NCI-H2029 treated with DMSO at 0.1 percent for 48 hours (cell line): ENCODE measurements at regions not wholly inside any gene's neighbourhood (a gene's known extent, or its start where the extent isn't known, plus 50 kb on each side); places are given as distances from the start of the nearest gene placed in this dataset.
"Not testable (repeated sequence)": the region's sequence is repeated elsewhere in the genome, so short reads cannot be mapped to it uniquely, and the experiment has no call there.

Experiments
- DNase-seq: peaks from one replicate; lab custom pipeline; 2025; lab: John Stamatoyannopoulos, UW

DNA sequence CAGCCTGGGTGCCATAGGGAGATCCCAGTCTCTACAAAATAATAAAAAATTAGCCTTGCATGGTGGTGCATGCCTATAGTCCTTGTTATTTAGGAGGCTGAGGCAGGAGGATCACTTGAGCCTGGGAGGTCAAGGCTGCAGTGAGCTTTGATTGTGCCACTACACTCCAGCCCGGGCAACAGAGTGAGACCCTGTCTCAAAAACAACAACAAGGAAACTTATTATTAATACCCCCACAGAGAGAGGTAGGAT, 271.7 kb upstream of the NR2F2 start:
- DNase-seq, result not testable (repeated sequence)

DNA sequence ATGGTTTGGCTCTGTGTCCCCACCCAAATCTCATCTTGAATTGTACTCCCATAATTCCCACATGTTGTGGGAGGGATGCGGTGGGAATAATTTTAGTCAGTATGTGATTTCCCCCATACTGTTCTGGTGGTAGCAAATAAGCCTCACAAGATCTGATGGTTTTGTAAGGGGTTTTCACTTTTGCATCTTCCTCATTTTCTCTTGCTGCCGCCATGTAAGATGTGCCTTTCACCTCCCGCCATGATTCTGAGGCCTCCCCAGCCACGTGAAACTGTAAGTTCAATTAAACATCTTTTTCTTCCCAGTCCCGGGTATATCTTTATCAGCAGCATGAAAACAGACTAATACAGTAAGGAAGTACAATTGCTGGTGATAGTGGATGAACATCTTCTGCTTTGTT, 269.9 kb upstream of the NR2F2 start:
- DNase-seq, result not testable (repeated sequence)

DNA sequence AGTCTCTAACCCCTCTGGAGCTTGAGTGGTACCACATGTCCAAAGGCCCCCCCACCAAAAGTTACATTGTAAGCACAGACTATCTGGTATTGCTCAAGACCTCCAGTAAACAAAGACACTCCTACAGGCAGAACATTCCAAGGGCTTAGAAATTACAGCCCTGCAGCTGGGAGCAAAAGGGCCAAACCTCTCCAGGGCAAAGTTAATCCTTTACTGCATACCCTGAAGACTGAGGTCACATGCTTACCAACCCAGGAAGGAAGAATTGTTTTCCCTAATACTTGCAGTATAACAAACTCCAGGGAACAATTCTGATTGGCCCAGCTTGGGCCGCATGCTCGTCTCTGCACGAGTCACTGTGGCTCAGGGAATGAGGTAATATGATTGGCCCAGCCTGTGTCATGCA, 266.1 kb upstream of the NR2F2 start:
- no peak for DNase-seq

DNA sequence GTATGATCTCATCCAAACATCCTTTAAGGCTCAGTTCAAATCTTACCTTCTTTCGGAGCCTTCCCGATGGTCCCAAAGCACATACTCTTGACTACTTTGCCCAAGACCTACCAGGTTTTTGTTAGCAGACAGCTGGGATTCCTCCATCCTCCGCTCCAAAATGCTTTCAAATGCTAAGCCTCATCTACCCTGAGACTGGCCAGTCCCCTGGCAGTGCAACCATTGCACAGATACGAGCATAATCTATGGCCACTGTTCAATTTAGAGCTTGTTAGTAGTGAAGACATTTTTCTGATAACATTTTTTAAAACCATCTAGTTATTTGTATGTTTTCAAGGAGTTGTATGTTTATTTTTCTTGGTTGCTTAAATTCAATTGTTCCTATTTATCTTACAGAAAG, 264.4 kb upstream of the NR2F2 start:
- DNase-seq, result no peak

DNA sequence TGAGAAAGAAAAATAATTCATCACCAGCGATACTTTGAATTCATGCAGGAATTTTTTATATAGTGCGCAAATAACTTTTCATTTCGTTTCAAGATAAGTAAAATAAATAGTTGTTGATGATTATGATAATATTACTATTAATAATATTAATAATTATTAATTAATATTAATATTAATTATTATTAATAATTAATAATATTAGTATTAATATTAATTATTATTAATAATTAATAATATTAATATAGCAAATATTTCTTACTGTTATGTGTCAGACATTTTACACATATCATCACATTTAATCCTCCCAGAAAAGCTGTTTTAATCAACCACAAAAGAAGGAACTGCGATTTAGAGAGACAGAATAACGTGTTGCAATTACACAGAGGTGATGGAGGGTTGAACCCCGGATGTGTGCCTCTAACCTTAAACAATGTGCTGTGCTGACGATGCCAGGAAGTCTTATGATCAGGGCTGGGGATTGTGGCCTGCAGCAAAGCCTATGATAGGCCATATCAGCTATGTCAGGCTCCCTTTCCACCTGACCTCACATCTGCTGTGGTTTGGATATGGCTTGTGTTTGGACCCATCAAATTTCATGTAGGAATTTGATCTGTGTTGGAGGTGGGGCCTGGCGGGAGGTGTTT, 263.5 kb upstream of the NR2F2 start:
- no peak for DNase-seq

DNA sequence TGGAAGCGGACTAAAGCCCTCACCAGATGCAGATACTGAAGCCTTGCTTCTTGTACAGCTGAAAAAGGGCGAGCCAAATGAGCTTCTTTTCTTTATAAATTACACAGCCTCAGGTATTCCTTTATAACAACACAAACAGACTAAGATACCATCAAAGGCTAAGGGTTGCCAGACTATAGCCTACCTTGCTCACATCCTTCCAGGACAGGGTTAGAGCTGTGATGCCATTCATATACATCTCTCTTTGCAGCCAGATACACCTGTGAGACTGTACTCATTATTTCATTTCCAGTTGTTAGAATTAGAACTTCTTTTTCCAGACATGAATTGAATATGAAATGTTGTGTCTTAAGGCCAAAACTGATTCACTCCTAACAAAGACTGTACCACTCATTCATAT, 262.8 kb upstream of the NR2F2 start:
- DNase-seq, result no peak

DNA sequence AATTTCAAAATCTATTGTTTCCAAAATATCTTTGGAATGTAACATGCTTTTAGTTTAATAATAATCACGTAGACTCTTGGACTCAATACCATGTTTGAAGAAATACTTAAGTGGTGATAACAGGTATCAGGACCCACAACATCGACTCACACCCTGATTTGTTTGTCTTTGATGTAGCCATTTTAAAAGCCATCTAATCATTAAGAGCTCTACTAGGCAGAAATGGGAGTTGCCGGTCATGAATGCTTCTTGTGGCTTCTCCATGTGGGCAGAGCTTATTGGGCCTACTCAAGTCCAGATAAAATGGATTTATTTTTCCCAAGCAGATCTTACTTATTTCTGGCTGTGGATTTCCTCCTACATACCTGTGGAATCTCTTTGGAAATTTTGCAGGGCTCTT, 261.6 kb upstream of the NR2F2 start:
- no peak for DNase-seq

DNA sequence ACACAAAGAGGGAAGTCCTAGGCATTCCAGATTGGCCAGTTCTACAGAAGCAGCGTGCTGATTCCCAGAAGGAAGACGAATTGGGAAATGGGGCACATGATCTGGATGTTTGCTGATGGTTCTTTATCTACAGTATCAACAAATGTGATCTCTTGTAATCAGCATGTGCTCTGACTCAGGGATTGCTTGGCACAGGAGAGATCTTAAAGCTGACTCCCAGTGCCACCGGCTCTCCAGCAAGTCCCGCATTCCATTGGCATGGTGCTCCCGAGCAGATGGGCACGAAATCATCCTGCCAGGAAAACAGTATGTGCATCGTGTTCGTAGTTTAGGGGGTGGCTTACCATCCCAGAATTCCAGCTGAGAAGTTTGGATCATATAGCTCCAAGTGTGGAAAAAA, 259.9 kb upstream of the NR2F2 start:
- DNase-seq, result no peak

DNA sequence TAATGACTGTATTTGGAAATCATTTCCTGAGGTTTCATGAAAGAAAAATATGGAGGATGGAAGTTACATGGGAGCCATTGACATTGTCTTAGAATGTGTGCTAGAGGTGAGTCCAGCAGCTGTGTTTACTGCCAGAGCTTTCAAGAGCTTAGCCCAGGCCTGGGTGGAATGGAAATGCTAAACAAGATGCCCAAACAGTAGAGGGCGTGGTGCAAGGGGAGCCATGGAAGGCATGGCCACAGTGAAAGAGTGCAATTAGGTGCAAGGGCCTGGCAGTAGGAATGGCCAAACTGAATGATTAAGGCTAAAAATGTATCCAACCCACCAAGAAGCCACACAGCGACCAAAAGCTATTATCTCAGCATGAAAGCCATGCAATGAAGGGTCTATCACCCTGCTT, 257.7 kb upstream of the NR2F2 start:
- no peak for DNase-seq

DNA sequence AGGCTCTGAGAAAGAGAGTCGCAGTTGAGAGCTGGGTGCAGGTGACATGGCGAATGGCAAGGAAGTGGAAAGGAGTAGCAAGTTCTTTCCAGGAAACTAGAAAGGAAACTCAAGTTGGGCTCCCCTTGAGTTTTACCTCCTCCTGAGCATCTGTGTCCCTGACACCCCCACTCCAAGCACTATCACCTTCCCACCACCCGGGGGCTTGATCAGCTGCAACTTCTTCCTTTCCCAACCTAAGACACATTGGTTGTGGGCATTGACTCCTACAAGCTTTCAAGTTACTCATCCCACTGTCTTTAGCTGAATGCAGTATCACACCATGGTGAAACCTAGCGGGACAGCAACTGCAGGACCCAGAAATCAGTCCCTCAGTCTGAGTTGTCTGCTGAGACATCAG, 256.6 kb upstream of the NR2F2 start:
- DNase-seq, result no peak

DNA sequence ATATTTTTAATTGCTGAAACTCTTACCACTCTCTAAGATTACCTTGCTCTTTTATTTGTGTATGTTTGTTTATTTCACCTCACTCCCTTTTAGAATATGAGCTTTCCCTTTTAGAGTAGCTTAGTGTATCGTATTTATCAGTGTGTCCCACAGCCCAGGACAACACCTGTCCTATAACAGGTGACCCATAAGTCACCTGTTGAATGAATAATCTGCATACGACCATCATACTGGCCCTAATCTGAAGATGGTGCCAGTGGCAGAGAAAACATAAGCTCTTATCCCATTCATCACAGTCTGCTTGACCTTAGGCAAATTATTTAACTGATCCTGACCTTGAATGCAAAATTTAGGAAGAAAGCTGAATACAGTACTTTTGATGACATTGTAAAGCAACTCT, 254.6 kb upstream of the NR2F2 start:
- no peak for DNase-seq

DNA sequence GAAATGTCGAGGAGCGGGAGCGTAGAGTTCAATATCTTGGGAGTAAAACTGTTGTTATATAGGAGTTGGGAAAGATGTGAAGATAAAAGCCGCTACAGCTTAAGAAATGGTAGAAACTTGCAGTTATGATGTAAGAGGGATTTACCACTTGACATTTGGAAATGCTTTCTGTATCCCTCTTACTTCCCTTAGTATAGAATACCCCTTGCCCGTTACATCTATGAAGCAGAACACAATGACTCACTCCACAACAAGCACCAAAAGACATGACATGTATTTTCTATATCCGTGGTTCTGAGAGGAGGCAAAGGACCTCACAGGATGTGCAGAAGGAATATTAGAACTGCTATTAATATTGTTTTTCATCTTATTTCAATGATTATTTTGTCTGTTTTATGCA, 254.2 kb upstream of the NR2F2 start:
- no peak for DNase-seq

DNA sequence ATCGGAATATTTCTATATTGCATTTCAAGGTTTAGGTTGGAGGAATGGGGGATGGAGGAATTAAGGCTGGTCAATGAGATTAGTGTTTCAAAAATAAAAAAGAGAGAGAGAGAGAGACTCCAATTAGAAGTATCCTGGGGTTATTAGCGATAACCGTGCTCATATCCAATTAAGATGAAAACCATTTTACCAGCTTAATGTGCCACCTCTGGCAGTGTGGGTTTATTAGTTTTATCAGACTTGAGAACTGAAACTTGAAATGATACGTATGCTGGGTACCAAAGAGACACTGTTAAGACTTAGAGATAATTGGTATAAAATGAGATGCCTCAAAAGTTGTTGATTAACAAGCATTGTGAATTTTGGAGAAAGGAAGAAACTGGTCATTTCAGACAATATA, 251.5 kb upstream of the NR2F2 start:
- no peak for DNase-seq

DNA sequence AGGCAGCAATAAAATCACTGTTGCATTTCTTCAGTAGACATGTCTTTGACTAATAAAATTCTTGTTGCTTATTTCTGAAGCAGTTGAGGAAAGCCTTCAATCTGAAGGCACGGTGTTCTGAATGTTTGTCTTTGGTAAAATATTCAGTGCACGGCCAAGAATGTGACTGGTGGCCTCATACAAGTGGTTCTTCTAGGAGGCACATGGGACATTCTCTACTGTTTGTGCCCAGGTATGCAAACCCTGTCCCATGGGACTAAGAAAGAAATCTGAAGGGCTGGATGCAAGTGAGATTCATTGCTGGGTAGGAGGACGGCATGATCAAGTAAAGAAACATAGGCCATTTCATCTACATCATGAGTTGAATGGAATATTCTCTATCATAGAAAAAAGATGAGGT, 250.6 kb upstream of the NR2F2 start:
- no peak for DNase-seq

DNA sequence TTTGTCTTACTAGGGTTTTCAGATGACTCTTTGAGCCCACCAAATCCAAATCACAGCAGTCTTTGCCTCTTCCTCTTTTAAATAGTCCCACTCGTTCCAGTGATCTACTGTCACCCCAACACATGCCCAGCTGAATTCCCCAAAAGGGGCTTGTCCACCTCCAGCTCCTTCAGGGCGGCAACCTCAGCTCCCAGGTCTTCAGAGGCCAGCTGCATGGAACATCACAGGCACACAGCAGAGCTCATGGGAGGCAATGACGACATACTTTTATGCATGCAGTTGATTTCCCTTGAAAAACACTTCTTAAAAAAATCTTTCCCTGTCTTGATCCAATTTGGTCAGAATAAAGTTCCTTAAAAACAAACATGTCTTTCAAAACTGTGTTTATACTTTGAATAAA, 244.3 kb upstream of the NR2F2 start:
- no peak for DNase-seq

DNA sequence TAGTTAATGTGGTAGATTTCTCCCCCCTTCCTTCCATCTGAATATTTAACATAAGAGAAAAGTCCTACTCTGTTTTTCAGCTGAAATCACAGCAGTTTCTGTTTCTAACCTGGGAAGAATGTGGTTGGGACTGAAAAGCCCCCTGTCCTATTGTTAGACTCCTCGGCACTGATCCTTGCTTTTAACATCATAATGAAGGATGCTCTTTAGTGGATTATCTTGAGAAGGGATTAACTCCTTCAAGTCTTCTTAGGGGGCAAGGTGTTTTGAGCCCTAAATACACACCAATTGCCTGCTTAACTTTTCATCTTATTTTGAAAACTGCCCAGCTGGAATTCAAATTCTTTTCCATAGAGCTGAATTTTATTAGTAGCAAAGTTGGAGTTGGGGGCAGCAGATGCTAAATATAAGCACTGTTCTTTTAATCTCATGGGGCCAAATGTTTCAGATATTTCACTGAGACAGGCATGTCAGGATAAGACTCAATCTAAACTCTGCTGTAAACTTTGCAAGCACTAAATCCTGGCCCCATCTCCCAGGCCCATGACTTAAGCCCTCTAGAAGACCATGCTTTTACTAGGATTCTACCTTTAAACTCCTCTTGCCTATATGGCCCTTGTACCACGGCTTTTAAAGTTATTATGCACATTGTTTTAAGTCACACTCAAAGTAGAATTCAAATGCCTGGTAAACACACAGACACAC, 243.2 kb upstream of the NR2F2 start:
- no peak for DNase-seq

DNA sequence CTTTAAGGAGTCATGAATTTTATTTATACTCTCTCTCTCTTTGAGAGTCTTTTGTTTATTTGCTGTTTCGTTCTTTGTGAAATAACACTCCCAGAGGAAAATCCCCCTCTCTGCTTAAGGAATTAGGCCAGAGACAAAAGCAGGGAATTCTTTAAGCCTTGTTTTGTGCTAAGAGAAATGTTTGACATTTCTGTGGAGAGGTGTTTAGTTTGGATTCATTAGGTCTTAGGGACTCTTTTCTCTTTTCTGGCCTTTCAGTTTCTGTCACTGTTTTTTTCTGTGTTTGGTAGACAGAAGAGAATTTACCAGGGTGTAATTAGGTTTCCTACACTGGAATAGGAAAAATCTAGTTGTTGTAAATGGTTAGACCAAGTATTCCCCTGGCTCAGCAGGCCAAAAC, 241.8 kb upstream of the NR2F2 start:
- DNase-seq, result no peak

DNA sequence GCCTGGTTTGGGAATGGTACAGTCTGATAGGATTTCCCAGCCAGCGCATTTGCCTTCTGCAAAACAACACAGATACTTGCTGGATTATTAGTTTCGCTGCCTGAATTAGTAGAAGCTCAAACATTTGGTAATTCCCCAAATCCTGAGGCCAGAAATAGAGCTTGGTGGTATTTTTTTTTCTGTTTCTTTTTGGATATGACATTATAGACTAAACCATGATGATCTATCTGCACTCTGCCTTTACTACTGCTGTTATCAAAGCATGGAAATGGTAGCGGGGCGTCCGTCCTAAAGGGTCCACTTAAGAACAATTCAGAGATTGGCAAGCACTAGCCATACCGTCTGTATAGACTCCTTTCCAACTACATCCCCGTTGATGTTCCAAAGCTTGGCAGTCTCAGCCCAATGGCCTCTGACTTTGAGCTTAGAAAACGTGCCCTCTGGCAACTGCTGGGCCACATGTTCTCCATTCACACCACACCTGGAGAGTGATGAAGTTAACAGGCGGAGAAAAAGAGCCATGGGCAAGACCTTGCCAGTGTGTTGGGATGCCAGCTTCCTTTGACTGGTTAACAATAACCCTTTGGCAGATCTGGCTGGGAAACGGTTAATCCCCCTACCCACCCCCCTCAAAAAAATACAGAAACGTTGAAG, 241.0 kb upstream of the NR2F2 start:
- DNase-seq, result no peak

DNA sequence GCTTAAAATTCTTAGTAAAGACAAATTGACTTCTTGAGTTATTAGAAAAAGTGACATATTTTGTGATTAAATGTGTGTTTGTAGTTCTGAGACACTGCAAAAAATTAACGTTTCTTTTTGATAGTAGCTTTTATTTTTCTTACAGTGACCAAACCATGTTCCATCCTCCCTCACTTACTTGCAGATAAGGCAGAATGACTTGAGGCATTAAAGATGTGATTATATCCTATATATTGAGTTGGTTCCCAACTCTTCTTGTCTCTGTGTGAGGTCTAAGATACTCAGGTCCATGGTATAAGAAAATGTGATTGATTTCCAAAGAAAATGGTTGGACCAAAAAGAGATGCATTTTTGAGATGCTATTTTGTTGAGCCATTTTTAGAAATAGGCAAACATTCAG, 238.3 kb upstream of the NR2F2 start:
- no peak for DNase-seq

DNA sequence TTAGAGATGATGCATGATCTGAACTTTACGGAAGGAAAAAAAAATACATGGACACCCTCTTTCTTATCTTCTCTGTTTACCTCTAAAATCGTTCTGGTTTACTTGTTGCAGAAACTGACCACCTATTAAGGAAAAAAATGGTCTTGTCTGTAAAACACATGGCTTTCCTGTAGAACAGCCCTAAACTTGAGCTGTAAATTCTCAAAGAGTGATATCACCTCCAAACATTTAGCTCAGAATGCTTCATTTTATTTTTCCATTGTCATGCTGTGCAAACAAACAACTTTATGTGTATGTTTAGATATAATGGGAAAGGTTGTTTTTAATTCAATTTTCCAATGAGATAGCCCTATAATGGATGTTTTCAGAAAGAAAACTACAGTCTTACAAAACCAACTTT, 237.4 kb upstream of the NR2F2 start:
- DNase-seq, result no peak

DNA sequence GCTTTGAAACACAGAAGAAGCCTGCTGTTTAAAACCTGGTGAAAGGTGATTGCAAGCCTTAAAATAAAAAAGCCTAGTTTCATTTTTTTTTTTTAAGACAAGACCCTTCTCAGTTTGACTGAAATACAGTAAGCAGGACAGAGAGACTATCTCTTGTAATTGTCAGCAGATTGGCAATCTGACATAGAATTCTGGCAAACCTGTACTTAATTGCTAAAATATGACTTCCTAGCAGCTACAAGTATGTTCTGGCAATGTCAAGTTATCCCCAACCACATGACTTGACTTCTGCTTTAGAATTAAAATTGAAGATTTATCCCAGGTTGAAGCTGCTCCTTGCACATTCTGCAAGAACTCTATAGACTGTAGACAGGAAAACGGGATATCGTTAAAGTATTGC, 232.8 kb upstream of the NR2F2 start:
- no peak for DNase-seq

DNA sequence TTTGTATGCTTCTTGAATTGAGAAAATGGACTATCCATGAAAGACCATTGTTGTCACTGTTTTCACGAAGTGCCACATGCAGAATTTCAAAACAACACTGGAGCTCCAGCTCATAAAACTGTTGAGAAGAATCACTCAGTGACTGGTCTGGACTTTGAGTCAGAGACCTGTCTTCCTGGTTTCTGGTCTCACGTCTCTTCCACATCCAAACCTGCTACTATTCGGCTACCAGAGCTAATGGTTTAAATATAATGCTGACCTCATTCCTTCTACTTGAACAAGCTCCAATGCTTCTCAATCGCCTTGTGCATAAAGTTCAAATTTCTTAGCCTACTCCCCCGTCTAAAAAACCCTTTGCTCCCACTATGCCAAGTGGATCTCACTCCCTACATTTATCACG, 227.9 kb upstream of the NR2F2 start:
- no peak for DNase-seq

DNA sequence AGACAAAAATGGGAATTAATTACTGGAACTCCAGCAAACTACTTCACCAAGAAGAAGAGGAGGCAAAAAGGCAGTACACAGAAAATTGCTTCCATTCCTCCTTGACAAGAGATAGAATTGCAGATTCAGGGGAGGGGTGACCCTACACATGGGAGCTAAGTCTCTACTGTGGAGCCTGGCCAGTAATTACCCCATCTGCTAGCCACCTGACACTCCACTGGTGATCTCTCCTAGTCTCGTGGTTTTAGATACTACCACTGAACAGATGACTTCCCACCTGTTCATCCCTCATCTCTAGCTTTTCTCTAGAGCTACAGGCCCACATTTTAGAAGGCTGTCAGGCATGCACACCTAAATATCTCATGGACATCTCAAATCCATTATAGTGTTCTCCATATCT, 224.3 kb upstream of the NR2F2 start:
- DNase-seq, result no peak

DNA sequence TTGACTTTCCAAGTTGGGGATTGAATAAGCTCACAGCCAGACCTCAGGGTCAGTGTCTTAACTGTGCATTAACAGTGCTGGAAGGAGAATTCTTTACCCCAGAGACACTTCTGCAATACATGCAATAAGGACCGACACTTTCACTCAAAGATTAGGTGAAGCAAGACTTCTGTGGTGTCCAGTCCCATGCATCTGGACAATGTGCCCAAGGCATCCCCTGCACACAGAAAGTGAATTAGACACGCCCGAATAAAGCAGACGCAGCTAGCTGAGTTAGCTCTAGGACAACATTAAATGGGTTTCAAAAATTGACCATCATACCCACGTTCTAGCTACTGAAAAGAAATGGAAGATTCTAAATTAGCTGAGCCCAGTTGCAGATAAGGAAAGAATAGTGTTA, 223.9 kb upstream of the NR2F2 start:
- no peak for DNase-seq
